H1 (cell line): ENCODE measurements at regions not wholly inside any gene's neighbourhood (a gene's known extent, or its start where the extent isn't known, plus 50 kb on each side); places are given as distances from the start of the nearest gene placed in this dataset.
A peak's percentile ranks its signal among the peaks of the same experiment; 100 is the strongest.

Experiments
- CTCF ChIA-PET: fragments of 300-600 bp; sonication (Branson Sonifier 250); formaldehyde crosslinking; loops from one replicate; lab custom pipeline; 2021; ENCODE audit not compliant: partially characterized antibody; lab: Charles Lee
- POLR2A ChIA-PET: fragments of 300-600 bp; sonication (Branson Sonifier 250); formaldehyde crosslinking; loops from one replicate; lab custom pipeline; 2021; ENCODE audit warnings: inconsistent platforms; ENCODE audit not compliant: partially characterized antibody; lab: Charles Lee
- DNase-seq, 2 experiments: peaks; one replicate each; pipeline versions ENCODE4 v3.0.0 to v3.0.0-alpha.2; 2010 to 2022; ENCODE audit warnings: low spot score in 2 of 2, low read depth in 1 of 2, mixed read lengths in 1 of 2
- FAIRE-seq: peaks from 2 replicates; lab custom pipeline; 2011; peaks lifted over from hg19 to GRCh38; lab: Jason Lieb, UNC
- H2AFZ ChIP-seq: 2 replicates; pipeline ENCODE4 v1.8.1; 2012; ENCODE audit warnings: low read length, inconsistent platforms
- H2AK5ac ChIP-seq: 2 replicates; pipeline ENCODE4 v1.6.1; 2013; ENCODE audit warnings: low read depth, low read length
- H2BK120ac ChIP-seq: replicated peaks from 2 replicates; pipeline ENCODE3; 2013; ENCODE audit warnings: low read depth, low read length, inconsistent platforms
- H2BK12ac ChIP-seq: 2 replicates; pipeline ENCODE4 v1.6.1; 2013; ENCODE audit warnings: low read depth, low read length
- H2BK15ac ChIP-seq: 2 replicates; pipeline ENCODE4 v1.6.1; 2013; ENCODE audit warnings: low read length
- H2BK20ac ChIP-seq: 2 replicates; pipeline ENCODE4 v1.6.1; 2013; ENCODE audit warnings: low read length
- H2BK5ac ChIP-seq: 2 replicates; pipeline ENCODE4 v1.6.1; 2013; ENCODE audit warnings: low read depth, low read length
- H3K14ac ChIP-seq: 2 replicates; pipeline ENCODE4 v1.6.1; 2013; ENCODE audit warnings: inconsistent platforms; ENCODE audit not compliant: insufficient read length
- H3K18ac ChIP-seq: 2 replicates; pipeline ENCODE4 v1.6.1; 2013; ENCODE audit warnings: low read length; ENCODE audit errors: extremely low read depth
- H3K23ac ChIP-seq: 2 replicates; pipeline ENCODE4 v1.6.1; 2013; ENCODE audit warnings: inconsistent platforms; ENCODE audit not compliant: insufficient read length
- H3K23me2 ChIP-seq: 2 replicates; pipeline ENCODE4 v1.6.1; 2013; ENCODE audit warnings: low read depth, low read length
- H3K27ac ChIP-seq: 2 replicates; pipeline ENCODE4 v1.6.1; 2011; ENCODE audit warnings: low read depth, low read length, inconsistent platforms
- H3K27me3 ChIP-seq, 4 experiments: replicated peaks in 1 of 4; 1 replicate in 1 of 4; 2 replicates in 3 of 4; pipeline versions ENCODE4 v1.6.1 to v1.8.1; 2011 to 2013; ENCODE audit warnings: low read length in 3 of 4, mild to moderate bottlenecking in 3 of 4, inconsistent platforms in 2 of 4, mixed read lengths in 2 of 4, moderate library complexity in 1 of 4; ENCODE audit not compliant: control insufficient read depth in 3 of 4, insufficient read depth in 3 of 4; ENCODE audit errors: extremely low read depth in 1 of 4
- H3K36me3 ChIP-seq, 4 experiments: 2 replicates each; pipeline versions ENCODE4 v1.6.1 to v1.8.1; 2011 to 2013; ENCODE audit warnings: mild to moderate bottlenecking in 4 of 4, low read length in 3 of 4, moderate library complexity in 2 of 4, control low read depth in 1 of 4, inconsistent platforms in 1 of 4; ENCODE audit not compliant: insufficient read depth in 4 of 4, control insufficient read depth in 2 of 4
- H3K4ac ChIP-seq: replicated peaks from 2 replicates; pipeline ENCODE3; 2013; ENCODE audit warnings: low read length, low read depth, mixed read lengths, inconsistent platforms; ENCODE audit not compliant: insufficient read length
- H3K4me1 ChIP-seq, 4 experiments: replicated peaks in 1 of 4; 1 replicate in 1 of 4; 2 replicates in 3 of 4; pipeline versions ENCODE4 v1.6.1 to v1.8.1; 2011 to 2013; ENCODE audit warnings: low read length in 3 of 4, inconsistent platforms in 2 of 4, mixed read lengths in 1 of 4; ENCODE audit not compliant: insufficient read depth in 4 of 4, control insufficient read depth in 3 of 4
- H3K4me2 ChIP-seq, 2 experiments: 2 replicates each; pipeline versions ENCODE4 v1.6.1 to v1.8.1; 2011 to 2013; ENCODE audit warnings: low read depth in 2 of 2, low read length in 2 of 2, control low read depth in 1 of 2, inconsistent platforms in 1 of 2, mild to moderate bottlenecking in 1 of 2; ENCODE audit not compliant: insufficient read depth in 1 of 2
- H3K4me3 ChIP-seq, 4 experiments: fragments of 200-600, 300-600 bp in 1 of 4; sonication (generic), shearing (Covaris generic), sonication (Bioruptor Twin) in 1 of 4; 2 replicates each; pipeline versions ENCODE4 v1.5.1 to v1.8.1; 2011 to 2016; ENCODE audit warnings: low read length in 4 of 4, low read depth in 3 of 4, control low read depth in 2 of 4, inconsistent platforms in 2 of 4, mild to moderate bottlenecking in 2 of 4, mixed read lengths in 1 of 4, moderate library complexity in 1 of 4; ENCODE audit not compliant: insufficient read depth in 2 of 4; ENCODE audit errors: extremely low read depth in 1 of 4
- H3K56ac ChIP-seq: replicated peaks from 2 replicates; pipeline ENCODE3; 2013; ENCODE audit warnings: low read depth, mild to moderate bottlenecking, mixed read lengths, low read length, inconsistent platforms; ENCODE audit not compliant: insufficient read length
- H3K79me1 ChIP-seq: 2 replicates; pipeline ENCODE4 v1.6.1; 2013; ENCODE audit warnings: low read depth, low read length, control low read depth
- H3K79me2 ChIP-seq, 2 experiments: 2 replicates each; pipeline versions ENCODE4 v1.6.1 to v1.8.1; 2012 to 2013; ENCODE audit warnings: low read length in 2 of 2, mild to moderate bottlenecking in 2 of 2, inconsistent platforms in 1 of 2; ENCODE audit not compliant: insufficient read depth in 2 of 2, control insufficient read depth in 1 of 2
- H3K9ac ChIP-seq, 4 experiments: replicated peaks in 1 of 4; 1 replicate in 1 of 4; 2 replicates in 3 of 4; pipeline versions ENCODE4 v1.6.1 to v1.8.1; 2011 to 2013; ENCODE audit warnings: low read depth in 3 of 4, low read length in 3 of 4, control low read depth in 2 of 4, mild to moderate bottlenecking in 2 of 4, moderate library complexity in 2 of 4, inconsistent platforms in 1 of 4; ENCODE audit errors: extremely low read depth in 1 of 4
- H3K9me3 ChIP-seq, 2 experiments: 2 replicates each; pipeline versions ENCODE4 v1.6.1 to v1.8.1; 2012 to 2013; ENCODE audit warnings: mild to moderate bottlenecking in 2 of 2, moderate library complexity in 2 of 2, control low read depth in 1 of 2, inconsistent platforms in 1 of 2, low read depth in 1 of 2, low read length in 1 of 2, mixed read lengths in 1 of 2; ENCODE audit not compliant: insufficient read depth in 2 of 2
- H4K20me1 ChIP-seq, 2 experiments: replicated peaks in 1 of 2; 2 replicates each; pipeline versions ENCODE3 to v1.8.1; 2011 to 2013; ENCODE audit warnings: inconsistent platforms in 2 of 2, low read length in 2 of 2, mild to moderate bottlenecking in 1 of 2; ENCODE audit not compliant: insufficient read depth in 2 of 2, control insufficient read depth in 1 of 2
- H4K5ac ChIP-seq: 2 replicates; pipeline ENCODE4 v1.6.1; 2013; ENCODE audit warnings: low read length, low read depth, mixed read lengths, inconsistent platforms; ENCODE audit not compliant: insufficient read length
- H4K8ac ChIP-seq: 2 replicates; pipeline ENCODE4 v1.8.0; 2013; ENCODE audit warnings: mild to moderate bottlenecking, moderate library complexity, low read length, inconsistent platforms; ENCODE audit not compliant: insufficient read depth; ENCODE audit errors: extremely low read depth
- H4K91ac ChIP-seq: replicated peaks from 2 replicates; pipeline ENCODE3; 2013; ENCODE audit warnings: low read length, mixed read lengths, inconsistent platforms; ENCODE audit not compliant: insufficient read length
- ATF3 ChIP-seq: IDR thresholded peaks from 2 replicates; pipeline ENCODE4 v1.6.1; 2011; ENCODE audit warnings: low read depth, mild to moderate bottlenecking, low read length; ENCODE audit not compliant: insufficient read depth
- RXRA ChIP-seq: IDR thresholded peaks from 2 replicates; pipeline ENCODE4 v1.6.1; 2011; ENCODE audit warnings: low read depth, mild to moderate bottlenecking, low read length, moderate library complexity; ENCODE audit not compliant: insufficient read depth
- WGBS, 2 experiments: shearing (Covaris generic) in 1 of 2; methylation state at CpG; one replicate each; pipeline versions ENCODE4 v1.1.6 to v1.1.7; 2013 to 2015; ENCODE audit warnings: low lambda C conversion rate in 2 of 2, mixed read lengths in 2 of 2, inconsistent platforms in 1 of 2, low coverage in 1 of 2, missing lambda C conversion rate in 1 of 2; ENCODE audit not compliant: insufficient replicate concordance in 2 of 2, insufficient coverage in 1 of 2, insufficient read length in 1 of 2; ENCODE audit errors: extremely low coverage in 1 of 2, missing lambda C conversion rate in 1 of 2; 5-methylcytosine and 5-hydroxymethylcytosine counted together

GRCh38 chr4:152098365-152099060 lies 337.7 kb upstream of the GATB start:
- no peak overlapping the region for H3K4me2 ChIP-seq
- H3K56ac ChIP-seq = no peak overlapping the region
- no peak overlapping the region for H2AFZ ChIP-seq
- H2BK20ac ChIP-seq = no peak overlapping the region
- no peak overlapping the region for H2BK12ac ChIP-seq
- no peak overlapping the region for H3K23ac ChIP-seq
- no peak overlapping the region for H3K27ac ChIP-seq
- no peaks in the 10 kb centered on the region for H3K36me3 ChIP-seq
- no peaks in the 10 kb centered on the region for H3K9me3 ChIP-seq
- 88% methylated on average over 8 of the region's 8 CpGs; no CpG with 5 or more reads in 1 of the 2 experiments for WGBS, 2 experiments
- FAIRE-seq (no peak), DNase-seq (no peak)
- no peak overlapping the region for H4K91ac ChIP-seq
- no peak overlapping the region for H3K4ac ChIP-seq
- no peak overlapping the region; the same call in 1 of the 2 replicates for H4K8ac ChIP-seq
- H3K23me2 ChIP-seq = no peaks in the 10 kb centered on the region
- no peaks in the 10 kb centered on the region for H3K79me1 ChIP-seq
- H3K4me3 ChIP-seq = no peak overlapping the region
- no peak overlapping the region for H2BK15ac ChIP-seq
- no peak overlapping the region for H3K18ac ChIP-seq
- H3K27me3 ChIP-seq = no peaks in the 10 kb centered on the region
- H3K79me2 ChIP-seq = no peaks in the 10 kb centered on the region
- no peak overlapping the region for H4K5ac ChIP-seq
- H2BK5ac ChIP-seq = no peak overlapping the region; the same call in 1 of the 2 replicates
- TF ChIP-seq RXRA (no peak), ATF3 (no peak)
- H3K9ac ChIP-seq = no peak overlapping the region
- no peak overlapping the region for H3K14ac ChIP-seq
- POLR2A ChIA-PET = no interaction called here
- H2AK5ac ChIP-seq = 0 out of 2 replicates have a peak overlapping the region, but pooled peaks have one; percentile 24
- H3K4me1 ChIP-seq = peaks cover 0 to 3% (median 0%) of the 10 kb centered on the region in 4 experiments; a peak in 2 of 7 replicates
- CTCF ChIA-PET = no interaction called here
- no peaks in the 10 kb centered on the region for H4K20me1 ChIP-seq
- no peak overlapping the region for H2BK120ac ChIP-seq
